OCI-LY7 (cell line): ENCODE measurements at regions not wholly inside any gene's neighbourhood (a gene's known extent, or its start where the extent isn't known, plus 50 kb on each side); places are given as distances from the start of the nearest gene placed in this dataset.

Experiments
- EZH2phosphoT487 ChIP-seq: fragments of 200-600 bp; sonication (generic); IDR thresholded peaks from 2 replicates; pipeline ENCODE4 v1.6.1; 2018; ENCODE audit warnings: low read depth, borderline replicate concordance, mild to moderate bottlenecking, mixed run types, antibody characterized with exemption, low read length, moderate library complexity, mixed read lengths
- TF ChIP-seq, protein P1 (sequence below): fragments of 200-600 bp; sonication (generic); conservative IDR thresholded peaks from 2 replicates; pipeline ENCODE4 v1.5.1; 2014; ENCODE audit warnings: mild to moderate bottlenecking, antibody characterized with exemption, low read length, moderate library complexity, mixed read lengths

DNA sequence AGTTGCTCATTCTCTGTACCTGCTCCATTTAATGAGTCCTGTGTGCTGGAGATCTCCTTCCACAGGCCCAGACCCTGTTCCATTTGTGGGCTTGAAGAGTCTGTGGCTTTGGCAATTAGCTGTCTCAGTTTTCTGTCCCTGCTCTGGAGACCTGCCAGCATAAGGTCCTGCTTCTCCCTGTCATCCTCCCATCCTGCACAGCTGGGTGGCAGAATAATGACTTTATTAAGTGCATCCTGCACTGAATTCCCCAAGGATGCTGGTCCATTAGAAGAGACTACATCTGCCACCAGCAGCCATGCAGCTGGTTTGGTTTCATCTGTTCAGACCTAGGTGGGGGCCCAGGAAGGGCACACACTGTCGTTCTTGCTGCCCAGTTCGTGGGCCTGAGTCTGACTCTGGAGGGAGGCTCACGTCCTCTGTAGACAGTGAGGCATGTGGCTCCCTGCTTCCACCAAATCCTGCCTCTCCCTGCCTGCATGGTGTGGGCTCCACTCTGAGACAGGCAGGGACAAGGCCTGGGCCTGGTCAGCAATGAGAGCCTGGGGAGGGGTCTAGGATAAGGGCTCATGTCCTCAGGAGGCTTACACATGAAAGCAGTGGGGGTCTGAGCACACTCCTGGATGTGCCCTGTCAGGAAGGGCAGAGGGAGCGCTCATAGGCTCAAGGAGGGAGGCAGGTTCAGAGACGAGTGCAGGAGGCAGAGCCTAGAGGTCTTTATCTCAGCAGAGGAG, 78.4 kb upstream of the PRR23E start:
- TF ChIP-seq, protein P1, sequence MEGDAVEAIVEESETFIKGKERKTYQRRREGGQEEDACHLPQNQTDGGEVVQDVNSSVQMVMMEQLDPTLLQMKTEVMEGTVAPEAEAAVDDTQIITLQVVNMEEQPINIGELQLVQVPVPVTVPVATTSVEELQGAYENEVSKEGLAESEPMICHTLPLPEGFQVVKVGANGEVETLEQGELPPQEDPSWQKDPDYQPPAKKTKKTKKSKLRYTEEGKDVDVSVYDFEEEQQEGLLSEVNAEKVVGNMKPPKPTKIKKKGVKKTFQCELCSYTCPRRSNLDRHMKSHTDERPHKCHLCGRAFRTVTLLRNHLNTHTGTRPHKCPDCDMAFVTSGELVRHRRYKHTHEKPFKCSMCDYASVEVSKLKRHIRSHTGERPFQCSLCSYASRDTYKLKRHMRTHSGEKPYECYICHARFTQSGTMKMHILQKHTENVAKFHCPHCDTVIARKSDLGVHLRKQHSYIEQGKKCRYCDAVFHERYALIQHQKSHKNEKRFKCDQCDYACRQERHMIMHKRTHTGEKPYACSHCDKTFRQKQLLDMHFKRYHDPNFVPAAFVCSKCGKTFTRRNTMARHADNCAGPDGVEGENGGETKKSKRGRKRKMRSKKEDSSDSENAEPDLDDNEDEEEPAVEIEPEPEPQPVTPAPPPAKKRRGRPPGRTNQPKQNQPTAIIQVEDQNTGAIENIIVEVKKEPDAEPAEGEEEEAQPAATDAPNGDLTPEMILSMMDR: no peak
- no peak for TF ChIP-seq EZH2phosphoT487
